H1 (cell line): ENCODE measurements at regions not wholly inside any gene's neighbourhood (a gene's known extent, or its start where the extent isn't known, plus 50 kb on each side); places are given as distances from the start of the nearest gene placed in this dataset.

ENCODE experiments used
- CHD2 ChIP-seq: IDR thresholded peaks from 2 replicates; pipeline ENCODE4 v1.6.1; 2012; ENCODE audit warnings: low read length, improper control_type of control experiment
- TF ChIP-seq, protein P1 (sequence below): IDR thresholded peaks from 2 replicates; pipeline ENCODE4 v1.6.1; 2012; ENCODE audit warnings: inconsistent platforms

DNA sequence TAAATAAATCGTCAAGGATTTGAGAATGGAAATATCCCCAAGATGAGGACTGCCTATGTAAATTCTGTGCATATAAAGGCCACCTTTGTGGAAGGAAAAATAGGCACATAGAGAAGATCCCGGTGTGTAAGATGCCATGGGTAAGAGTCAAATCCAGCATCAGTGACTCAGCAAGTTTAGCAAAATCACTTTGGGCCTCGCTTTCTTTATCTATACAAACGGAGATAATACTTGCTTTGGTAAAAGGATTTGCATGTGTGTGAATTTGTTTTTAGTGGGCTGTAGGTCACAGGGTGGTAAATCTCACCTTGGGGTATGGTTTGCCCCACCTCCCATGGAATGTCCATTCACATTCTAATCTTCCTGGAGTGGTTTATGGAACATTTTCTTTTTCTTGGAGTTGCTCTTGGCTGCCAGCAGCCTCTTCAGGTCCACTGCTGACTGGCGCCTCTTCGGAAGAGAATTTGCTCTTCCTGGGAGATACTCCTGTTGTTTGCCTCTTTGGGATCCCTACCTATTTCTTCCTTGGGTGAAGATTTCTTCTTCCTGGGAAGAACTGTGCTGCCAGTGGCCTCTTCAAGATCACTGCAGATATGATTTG lies 587.6 kb downstream of the CDH11 start:
- TF ChIP-seq, protein P1, sequence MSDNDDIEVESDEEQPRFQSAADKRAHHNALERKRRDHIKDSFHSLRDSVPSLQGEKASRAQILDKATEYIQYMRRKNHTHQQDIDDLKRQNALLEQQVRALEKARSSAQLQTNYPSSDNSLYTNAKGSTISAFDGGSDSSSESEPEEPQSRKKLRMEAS: no peak
- TF ChIP-seq CHD2: no peak
